GM23338 (cell line): ENCODE measurements at regions not wholly inside any gene's neighbourhood (a gene's known extent, or its start where the extent isn't known, plus 50 kb on each side); places are given as distances from the start of the nearest gene placed in this dataset.

Experiments
- CREB1 ChIP-seq: fragments of 250-450 bp; sonication (Bioruptor Pico); IDR thresholded peaks from 2 replicates; pipeline ENCODE4 v1.5.0; 2020; ENCODE audit warnings: low read depth, mild to moderate bottlenecking, moderate library complexity
- EZH2 ChIP-seq: fragments of 200-600 bp; sonication (generic); IDR thresholded peaks from one replicate; pipeline ENCODE4 v1.8.0; 2017; ENCODE audit warnings: antibody characterized with exemption, mild to moderate bottlenecking, low read depth; ENCODE audit not compliant: unreplicated experiment
- POLR2AphosphoS5 ChIP-seq: IDR thresholded peaks from 2 replicates; pipeline ENCODE4 v1.6.1; 2016; ENCODE audit warnings: antibody characterized with exemption, low read depth
- REST ChIP-seq: IDR thresholded peaks from one replicate; pipeline ENCODE4 v1.6.1; 2018; ENCODE audit warnings: antibody characterized with exemption; ENCODE audit not compliant: unreplicated experiment
- TF ChIP-seq, protein P1 (sequence below), 2 experiments: fragments of 200-600 bp in 1 of 2; sonication (generic) in 1 of 2; conservative IDR thresholded peaks; 2 replicates each; pipeline versions ENCODE4 v1.5.1 to v1.6.1; 2016 to 2017; ENCODE audit warnings: antibody characterized with exemption in 2 of 2, low read depth in 2 of 2, mild to moderate bottlenecking in 2 of 2, moderate library complexity in 1 of 2

GRCh38 chr7:131080754-131081153, 246.9 kb upstream of the MKLN1 start:
- TF ChIP-seq REST (no peak), POLR2AphosphoS5 (no peak), CREB1 (no peak), EZH2 (no peak)
- TF ChIP-seq, protein P1, sequence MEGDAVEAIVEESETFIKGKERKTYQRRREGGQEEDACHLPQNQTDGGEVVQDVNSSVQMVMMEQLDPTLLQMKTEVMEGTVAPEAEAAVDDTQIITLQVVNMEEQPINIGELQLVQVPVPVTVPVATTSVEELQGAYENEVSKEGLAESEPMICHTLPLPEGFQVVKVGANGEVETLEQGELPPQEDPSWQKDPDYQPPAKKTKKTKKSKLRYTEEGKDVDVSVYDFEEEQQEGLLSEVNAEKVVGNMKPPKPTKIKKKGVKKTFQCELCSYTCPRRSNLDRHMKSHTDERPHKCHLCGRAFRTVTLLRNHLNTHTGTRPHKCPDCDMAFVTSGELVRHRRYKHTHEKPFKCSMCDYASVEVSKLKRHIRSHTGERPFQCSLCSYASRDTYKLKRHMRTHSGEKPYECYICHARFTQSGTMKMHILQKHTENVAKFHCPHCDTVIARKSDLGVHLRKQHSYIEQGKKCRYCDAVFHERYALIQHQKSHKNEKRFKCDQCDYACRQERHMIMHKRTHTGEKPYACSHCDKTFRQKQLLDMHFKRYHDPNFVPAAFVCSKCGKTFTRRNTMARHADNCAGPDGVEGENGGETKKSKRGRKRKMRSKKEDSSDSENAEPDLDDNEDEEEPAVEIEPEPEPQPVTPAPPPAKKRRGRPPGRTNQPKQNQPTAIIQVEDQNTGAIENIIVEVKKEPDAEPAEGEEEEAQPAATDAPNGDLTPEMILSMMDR (conservative IDR thresholded peaks at IDR 0.05; ENCODE audit: low read depth in 2 of 2), result no peak
